KBM-7 (cell line): ENCODE measurements at regions not wholly inside any gene's neighbourhood (a gene's known extent, or its start where the extent isn't known, plus 50 kb on each side); places are given as distances from the start of the nearest gene placed in this dataset.

ENCODE experiments used
- DNase-seq: peaks from one replicate; pipeline ENCODE4 v3.0.0-alpha.2; 2015
- in situ Hi-C: fragments of 300-500 bp; cut with MboI; formaldehyde crosslinking; loops from 2 replicates; pipeline ENCODE4 v1.14.3; 2020; ENCODE audit warnings: low sequenced_read_pairs, low pct_unique_long_range_greater_than_20kb, mixed read lengths

DNA sequence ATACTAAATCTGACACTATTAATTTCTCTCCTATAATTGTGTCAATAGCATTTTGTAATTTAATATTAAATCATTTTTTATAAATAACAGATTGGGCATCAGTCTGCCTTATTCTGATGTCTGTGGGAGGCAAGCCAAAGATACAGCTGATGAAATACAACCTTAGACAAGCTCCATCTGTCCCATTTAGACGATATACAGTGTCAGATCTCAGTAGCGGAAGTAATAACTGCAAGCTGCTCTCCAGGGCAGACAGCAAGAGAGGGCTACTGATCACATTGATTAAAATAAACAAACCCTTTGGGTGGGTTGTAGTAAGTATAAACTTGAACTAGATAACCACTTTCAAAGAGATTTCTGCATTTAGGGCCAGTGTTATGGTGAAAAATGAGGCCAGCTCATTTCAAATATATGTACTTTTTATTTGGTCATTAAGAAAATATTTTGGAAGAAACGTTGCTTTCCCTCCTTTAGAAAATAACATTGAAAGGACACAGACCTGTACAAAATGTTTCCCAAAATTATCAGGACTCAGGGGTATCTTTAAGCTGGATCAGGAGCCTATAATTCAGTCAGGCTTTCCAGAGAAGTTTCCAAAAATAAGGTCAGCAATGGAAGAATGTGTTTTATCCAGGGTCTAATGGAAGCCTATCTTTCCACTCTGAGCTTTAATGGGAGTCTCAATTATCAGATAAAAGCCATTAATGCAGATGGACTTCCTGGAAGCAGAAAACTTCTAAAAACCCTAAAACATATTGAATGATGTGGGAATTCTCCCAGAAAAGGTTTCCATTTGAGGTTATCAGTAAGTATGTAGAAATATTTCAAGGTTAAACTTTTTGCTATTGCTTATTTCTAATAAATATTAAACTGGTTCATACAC lies 1028.8 kb upstream of the IGFBP7 start:
- in situ Hi-C loops: no loop called here
- no peak for DNase-seq

DNA sequence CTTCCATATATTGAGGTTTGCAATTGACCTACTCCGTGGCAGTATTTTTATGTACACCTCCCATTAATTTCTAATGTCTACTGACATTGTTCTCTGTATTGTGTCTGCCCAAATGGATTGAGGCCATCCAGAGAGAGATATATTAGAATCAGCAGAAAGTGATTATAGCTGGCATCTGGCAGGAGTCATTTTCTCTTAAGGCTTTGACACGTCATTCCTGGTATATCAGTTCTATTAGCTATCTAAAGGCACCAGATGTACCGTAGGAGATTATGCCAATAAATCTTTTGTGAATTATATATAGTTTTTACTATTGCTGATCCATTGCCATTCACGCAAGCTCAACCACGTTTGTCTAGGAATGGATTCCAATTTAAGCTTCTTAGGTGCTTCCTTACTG lies 1026.4 kb upstream of the IGFBP7 start:
- no peak for DNase-seq
- in situ Hi-C loops: no loop called here

DNA sequence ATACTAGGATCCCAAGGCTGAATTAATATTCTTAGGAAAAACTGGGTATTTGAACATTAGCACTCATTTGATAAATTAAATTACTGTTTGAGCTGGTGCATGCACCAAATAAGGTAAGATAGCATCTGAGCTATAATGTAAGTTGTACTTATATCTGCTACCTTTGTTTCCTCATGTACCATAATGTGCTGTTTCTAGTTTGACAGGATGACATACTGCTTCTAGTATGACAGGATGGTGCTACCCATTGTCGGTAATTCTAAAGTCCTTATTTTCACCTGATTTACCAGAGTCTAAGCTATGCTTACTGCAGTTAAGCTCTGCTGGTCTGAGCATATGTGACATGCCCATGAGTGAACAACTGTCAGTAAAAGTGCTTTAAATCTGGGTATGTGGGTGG lies 1017.5 kb upstream of the IGFBP7 start:
- in situ Hi-C loops: no loop called here
- no peak for DNase-seq

DNA sequence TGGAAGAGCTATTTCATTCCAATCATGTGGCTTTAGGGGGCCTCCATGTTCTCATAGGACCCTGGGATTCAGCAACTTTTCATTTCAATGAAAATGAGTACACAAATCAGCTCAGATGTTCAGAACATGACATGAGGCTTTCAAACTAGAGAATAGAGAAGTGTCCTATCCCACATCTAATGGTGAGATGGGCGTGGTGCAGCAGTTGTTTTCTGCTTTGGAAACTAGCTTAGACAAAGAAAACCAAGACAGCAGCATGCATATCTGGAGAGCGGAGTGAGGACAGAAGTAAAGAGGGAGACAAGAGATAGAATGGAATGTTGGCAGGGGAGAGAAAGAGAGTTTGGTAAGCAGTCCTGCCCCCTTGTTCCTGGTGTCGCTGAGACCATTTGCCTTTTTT lies 1009.1 kb upstream of the IGFBP7 start:
- in situ Hi-C loops: no loop called here
- DNase-seq: no peak

DNA sequence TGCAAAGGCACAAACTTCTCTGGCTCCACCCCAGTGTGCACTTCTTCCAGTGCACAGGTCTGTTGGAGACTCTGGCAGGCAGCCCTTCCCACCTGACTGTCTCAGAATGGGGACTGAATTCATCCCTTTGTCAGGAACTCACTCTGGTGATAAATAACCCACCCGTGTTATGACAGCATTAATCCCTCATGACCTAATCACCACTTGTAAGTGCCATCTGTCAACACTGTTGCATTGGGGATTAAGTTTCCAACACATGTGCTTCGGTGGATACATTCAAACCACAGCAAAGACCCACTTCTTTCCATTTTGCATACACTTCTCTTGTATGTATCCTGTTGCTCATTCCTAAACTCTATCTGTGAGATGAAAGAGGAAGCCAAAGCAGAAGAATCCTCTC lies 1002.9 kb upstream of the IGFBP7 start:
- in situ Hi-C loops: no loop called here
- DNase-seq: no peak

DNA sequence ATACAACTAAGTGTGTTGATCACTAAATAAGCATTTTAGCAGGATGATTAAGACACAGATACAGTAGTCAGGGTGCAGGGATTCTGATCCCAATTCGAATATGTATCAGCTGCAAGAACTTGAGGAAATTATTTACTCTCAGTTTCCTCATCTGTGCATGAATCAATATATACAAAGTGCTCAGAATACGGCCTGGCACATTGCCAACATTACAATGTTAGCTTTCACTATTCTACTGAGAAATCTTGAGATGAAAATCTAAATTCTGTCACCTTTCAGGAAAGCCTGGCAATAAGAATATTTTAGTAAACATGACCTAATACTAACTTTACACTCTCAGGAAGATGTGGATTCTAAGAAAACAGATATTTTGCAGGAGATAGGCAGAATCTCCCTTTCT lies 1001.6 kb upstream of the IGFBP7 start:
- in situ Hi-C loops: no loop called here
- DNase-seq: no peak

DNA sequence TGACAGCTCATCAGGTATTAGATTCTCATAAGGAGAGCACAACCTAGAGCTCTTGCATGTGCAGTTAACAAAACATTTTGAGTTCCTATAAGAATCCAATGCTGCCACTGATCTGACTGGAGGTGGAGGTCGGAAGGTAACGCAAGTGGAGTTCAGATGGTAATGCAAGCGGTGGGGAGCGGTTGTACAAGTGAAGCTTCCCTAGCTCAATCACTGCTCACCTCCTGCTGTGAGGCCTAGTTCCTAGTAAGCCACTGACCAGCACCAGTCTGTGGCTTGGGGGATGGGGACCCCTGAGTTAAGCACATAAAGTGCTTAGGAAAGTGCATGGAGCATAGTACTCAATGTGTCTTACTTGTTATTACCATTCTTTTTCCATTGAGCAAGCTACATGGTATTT lies 983.2 kb upstream of the IGFBP7 start:
- DNase-seq: no peak
- in situ Hi-C loops: no loop called here

DNA sequence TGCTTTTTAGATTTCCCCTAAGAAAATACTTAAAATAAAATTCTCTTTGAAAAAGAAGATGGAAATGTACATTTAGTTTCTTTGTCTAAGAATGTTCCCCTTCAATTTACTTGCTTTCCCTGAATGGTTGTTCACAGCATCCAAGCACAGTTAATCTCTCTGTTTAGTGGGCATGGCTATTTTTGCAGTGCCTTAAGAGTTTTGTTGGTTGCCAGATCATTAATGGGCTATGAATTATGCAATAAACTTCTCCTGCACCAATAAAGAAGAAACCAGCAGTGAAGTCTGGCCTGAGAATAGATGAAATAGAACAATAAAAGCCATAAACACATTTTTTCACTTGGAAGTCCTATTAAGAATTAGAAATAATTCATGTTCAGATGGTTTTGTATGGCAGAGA lies 980.4 kb upstream of the IGFBP7 start:
- DNase-seq: no peak
- in situ Hi-C loops: no loop called here

DNA sequence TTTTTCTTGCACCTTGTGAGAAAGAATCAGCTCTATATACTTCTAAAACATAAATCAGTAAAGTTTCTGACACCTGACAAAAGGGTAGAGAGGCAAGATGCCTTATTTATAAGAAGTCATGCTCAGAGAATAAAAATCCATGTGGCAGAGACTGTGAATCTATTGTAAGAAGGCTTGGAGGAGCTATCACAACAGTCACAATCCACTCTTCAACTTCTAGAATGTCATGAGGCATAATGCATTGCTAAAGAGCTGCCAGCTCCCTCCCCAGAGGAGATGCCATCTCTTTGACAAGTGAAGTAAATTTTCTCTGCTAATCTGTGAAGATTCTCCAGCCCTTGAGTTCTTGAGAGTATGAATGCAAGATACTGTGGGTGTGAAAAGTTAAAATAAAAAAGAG lies 971.2 kb upstream of the IGFBP7 start:
- DNase-seq: no peak
- in situ Hi-C loops: no loop called here

DNA sequence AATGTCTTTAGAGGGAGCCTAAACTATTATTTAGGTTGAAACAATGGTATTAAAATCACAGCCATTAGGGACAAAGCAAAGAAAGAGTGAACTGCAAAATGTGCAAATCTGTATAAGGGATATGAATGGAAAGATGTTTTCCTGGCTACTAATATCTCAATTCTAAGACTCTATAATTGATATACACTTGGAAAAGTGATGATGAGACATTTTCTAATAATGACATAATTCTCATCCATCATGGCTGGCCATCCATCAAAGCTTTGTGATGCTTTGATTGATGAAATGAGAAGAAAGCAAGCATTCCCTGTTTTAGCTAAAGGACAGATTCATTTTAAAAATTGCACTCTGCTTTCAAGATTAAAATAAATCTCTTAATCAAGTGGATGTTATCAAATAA lies 965.5 kb upstream of the IGFBP7 start:
- in situ Hi-C loops: no loop called here
- no peak for DNase-seq

DNA sequence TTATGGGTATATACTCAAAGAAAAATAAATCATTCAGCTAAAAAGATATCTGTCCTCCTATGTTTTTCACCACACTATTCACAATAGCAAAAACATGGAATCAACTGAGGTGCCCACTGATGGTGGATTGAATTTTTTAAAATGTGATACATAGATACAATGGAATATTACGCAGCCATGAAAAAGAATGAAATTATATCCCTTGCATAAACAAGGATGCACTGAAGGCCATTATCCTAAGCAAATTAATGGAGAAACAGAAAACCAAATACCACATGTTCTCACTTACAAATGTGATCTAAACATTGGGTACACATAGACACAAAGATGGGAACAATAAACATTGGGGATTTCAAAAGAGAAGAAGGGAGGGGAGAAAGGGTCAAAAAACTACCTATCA lies 964.2 kb upstream of the IGFBP7 start:
- in situ Hi-C loops: no loop called here
- DNase-seq: no peak

DNA sequence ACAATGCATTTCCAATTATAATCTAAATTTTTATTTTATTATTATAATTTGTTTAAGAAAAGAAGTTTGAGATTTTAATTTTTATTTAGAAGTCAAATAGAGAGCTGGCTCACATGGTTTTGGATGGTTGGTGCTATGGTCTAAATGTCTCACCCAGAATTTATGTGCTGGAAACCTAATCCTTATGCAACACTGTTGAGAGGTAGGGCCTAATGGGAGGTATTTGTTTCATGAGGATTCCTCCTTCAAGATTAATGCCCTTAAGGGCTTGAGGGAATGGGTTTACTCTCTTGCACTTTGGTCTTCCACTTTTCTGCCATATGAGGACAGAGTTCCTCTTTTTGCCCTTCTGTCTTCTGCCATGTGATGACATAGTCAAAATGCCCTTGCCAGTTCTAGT lies 960.5 kb upstream of the IGFBP7 start:
- no peak for DNase-seq
- in situ Hi-C loops: no loop called here

DNA sequence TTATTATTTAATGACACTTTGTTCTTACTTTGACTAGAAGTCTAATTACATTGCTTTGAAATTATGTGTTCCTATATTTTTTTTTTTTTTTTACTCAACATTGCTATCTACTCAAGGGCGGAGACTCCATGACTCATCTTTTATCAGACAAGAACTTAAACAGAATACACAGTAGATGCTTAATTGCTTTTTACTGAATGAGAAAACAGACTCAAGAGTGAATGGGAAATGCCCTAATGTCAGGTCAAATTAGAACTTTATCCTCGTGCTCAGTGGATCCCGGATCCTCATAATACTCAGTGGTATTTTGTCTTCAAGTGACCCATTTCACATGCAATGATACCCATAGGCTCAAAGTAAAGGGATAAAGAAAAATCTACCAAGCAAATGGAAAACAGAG lies 954.5 kb upstream of the IGFBP7 start:
- in situ Hi-C loops: no loop called here
- DNase-seq: no peak

DNA sequence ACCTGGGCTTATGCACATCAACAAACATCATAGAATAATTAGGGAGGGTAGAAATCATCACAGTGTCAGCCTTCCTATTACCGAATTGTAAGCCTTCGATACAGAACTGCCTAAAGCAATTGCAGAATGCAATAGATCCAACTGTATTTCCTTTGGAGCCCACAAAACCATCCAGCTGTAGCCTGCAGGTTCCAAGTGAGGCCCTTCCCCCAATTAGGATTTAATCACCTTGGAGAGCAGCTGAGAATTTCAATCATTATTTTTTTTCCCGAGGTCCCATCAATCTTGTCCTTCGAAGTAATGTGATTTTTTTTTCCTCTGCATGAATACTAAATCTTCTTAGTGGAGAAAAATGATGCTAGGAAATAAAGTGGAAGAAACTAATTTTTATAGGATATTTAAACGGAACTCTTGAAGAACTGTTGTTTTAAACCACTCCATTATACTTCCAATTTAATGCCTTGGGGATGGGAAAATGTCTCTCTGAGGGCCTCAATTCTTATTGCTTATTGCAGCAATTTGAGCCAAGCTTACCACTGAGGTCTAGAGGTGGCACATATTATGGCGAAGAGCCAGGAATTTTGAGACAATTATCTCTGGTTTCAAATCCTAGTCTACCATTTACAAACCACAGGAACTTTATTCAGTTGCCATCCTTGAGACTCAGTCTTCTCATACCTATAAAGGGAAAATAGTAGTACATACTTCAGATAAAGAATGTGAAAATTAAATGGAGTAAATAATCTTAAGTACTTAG lies 953.4 kb upstream of the IGFBP7 start:
- in situ Hi-C loops: no loop called here
- no peak for DNase-seq

DNA sequence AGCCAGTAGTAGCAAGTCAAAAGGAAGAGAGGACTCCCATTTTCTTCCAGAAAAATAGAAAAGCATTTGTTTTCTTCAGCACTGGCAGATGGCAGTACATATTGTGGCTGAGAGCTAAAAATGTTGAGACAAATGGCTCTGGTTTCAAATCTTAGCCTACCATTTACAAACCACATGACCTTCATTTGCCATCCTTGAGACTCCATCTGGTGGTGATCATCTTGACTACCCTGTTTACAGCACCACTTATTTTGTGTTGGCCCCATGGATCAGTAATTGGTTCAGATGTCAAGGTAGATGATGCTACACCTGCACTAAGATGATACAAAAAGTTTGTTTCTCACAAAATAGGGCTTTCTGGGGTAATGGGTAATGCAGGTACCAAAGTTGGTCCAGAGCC lies 951.8 kb upstream of the IGFBP7 start:
- peak; percentile 3 for DNase-seq
- in situ Hi-C loops: no loop called here

DNA sequence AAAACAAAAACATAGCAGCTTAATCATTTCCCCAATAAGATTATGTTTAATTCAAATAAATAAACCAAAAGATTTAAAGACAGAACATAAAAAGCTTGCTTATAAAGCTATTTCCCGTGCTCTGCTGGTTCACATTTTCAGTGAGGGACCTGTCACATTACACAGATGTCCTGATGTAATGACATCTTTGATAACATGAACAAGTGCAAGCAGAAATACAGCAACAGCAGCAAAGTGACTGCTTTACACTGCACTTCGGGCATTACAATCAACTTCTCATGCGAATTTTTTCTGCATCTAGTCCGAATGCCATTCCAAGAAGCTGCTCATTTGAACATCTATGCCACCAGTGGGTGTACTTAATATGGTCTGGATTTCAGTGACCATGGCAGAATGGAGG lies 940.3 kb upstream of the IGFBP7 start:
- DNase-seq: no peak
- in situ Hi-C loops: no loop called here

DNA sequence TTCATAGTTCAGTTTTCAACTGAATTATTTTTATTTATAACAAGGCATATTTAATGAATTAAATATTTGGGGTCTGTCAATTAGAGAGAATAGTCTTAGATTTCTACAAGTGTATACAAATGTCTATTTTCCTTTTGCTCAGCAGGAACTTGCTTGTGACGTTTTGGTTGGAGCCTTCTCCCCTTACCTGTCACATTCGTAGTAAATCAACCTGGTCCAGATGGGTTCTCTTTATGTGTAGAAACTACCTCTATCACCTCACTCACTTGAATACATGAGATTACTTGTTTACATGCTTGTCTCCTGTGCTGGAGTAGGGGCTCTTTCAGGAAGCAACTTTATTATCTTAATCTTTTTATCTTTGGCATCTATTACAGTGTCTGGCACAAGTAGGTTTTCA lies 938.3 kb upstream of the IGFBP7 start:
- in situ Hi-C loops: no loop called here

DNA sequence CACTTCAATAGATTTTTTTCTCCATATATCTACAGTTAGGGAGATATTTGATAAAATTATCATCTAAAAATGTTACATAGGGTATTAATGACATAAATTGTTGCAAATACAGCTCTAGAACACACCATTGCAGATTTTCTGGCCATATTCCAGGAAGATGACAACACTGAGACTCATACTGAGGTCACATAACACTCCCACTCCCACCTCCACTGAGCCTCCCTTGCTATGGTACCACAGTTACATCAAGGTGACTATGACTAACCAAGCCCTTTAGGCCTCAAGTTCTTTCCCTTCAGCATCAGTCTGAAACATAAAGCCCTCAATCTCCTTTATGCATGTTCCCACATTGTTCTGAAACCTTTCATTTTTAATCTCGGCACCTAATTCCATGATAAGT lies 932.0 kb upstream of the IGFBP7 start:
- DNase-seq: no peak
- in situ Hi-C loops: no loop called here

More for the DNA sequence above, 938.3 kb upstream of the IGFBP7 start:
- no peak for DNase-seq

DNA sequence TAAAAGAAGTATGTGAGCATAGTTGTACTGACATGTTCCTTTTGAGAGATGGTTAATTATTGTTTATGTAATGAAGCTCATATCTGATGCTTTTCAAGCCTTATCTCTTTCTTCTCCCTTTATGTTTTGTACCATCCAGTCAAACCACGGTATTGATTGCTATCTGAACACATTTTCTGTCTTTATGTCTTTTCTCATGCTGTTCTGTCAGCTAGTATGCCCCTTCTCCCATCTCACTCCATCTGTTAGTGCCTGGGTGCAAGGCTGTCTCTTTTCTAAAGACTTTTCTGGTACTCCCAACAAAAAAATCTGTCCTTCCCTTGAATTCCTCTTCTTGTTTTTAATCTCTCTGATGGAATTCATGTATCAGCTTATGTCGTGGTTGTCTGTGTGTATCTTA lies 883.8 kb upstream of the IGFBP7 start:
- in situ Hi-C loops: no loop called here
- DNase-seq: no peak

DNA sequence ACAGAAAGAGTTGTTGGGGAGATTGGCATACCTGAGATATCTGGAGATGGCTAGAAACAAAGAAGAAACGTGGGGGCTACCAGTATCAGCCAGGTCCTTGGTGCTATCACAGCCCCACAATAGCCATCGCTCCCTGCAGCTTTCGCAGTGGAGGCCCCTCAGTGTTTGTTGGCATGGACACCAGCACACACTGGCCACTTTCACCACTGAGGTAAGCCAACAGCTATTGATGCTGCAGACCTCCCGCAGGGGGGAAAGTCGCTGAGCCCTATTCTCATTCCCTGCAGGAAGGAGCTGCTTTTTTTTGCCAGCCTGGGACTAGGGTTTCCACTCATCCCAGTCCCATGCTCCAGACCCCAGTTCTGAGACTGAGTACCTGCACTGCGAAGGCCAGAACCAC lies 879.2 kb upstream of the IGFBP7 start:
- DNase-seq: no peak
- in situ Hi-C loops: no loop called here

DNA sequence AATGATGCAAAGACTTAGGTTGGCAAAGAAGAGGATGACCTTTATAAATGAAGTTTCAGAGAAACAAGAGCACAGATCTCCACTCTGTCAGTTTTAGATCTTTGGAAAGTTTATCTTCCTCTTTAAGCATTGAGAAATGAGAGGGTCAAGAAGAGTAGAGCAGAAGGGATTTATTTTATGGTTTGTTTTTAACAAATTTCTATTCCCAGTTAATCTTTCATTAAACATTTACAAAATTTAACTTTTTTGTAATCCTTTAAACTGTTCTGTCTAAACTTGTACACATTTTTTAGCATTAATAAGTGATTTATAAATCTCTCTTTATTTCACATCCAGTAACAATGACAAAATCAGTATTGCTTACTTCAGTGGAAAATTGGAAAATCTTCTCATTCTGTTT lies 875.0 kb upstream of the IGFBP7 start:
- in situ Hi-C loops: no loop called here

More for the DNA sequence above, 875.0 kb upstream of the IGFBP7 start:
- DNase-seq: no peak
